ENCODE measurements at regions not wholly inside any gene's neighbourhood (a gene's known extent, or its start where the extent isn't known, plus 50 kb on each side); places are given as distances from the start of the nearest gene placed in this dataset.

DNA sequence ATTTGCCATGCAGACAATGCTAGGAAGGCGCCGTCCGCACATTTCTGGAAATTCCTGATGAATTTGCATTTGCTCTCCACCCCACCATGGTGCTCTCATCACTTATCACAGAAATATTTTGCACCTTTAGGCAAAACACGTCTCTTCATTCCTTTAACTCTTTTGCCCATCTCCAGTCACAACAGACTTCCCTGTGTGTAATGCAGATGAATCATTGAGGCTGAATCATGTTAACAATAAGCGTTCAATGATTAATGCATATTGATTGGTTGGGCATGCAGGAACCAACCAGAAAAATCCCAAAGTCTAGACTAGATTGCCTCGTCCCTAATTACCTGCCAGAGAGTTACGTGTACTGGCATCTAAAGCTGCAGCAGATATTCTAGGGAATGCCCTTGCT is 80.0 kb upstream of the ATXN1 start:
- TF ChIP-seq, protein P1, sequence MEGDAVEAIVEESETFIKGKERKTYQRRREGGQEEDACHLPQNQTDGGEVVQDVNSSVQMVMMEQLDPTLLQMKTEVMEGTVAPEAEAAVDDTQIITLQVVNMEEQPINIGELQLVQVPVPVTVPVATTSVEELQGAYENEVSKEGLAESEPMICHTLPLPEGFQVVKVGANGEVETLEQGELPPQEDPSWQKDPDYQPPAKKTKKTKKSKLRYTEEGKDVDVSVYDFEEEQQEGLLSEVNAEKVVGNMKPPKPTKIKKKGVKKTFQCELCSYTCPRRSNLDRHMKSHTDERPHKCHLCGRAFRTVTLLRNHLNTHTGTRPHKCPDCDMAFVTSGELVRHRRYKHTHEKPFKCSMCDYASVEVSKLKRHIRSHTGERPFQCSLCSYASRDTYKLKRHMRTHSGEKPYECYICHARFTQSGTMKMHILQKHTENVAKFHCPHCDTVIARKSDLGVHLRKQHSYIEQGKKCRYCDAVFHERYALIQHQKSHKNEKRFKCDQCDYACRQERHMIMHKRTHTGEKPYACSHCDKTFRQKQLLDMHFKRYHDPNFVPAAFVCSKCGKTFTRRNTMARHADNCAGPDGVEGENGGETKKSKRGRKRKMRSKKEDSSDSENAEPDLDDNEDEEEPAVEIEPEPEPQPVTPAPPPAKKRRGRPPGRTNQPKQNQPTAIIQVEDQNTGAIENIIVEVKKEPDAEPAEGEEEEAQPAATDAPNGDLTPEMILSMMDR (IDR thresholded peaks at IDR 0.05) = no peak
- no peak overlapping the region for H3K4me3 ChIP-seq
- no peak for DNase-seq (ENCODE audit: low spot score)
- no peak overlapping the region for H3K27ac ChIP-seq

DNA sequence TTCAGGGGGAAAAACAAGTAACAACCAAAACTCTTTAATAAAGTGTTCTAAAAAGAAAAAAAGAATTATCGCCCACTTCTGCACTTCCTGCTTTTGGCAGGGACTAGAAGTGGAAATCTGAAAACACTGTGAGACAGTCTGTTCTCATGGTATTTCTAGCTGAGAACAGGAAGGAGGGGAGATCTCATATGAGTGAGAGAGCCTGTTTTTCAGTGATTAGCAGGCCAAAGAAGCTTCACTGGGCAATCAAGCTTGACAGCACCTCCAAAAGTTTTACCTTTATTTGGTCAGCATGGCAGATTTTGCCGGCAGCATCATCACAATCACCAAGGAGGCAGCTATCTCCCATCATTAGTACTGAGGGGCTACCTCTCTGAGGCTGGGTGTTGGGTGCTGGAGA is 79.5 kb upstream of the ATXN1 start:
- no peak for DNase-seq (ENCODE audit: low spot score)
- TF ChIP-seq, protein P1 (IDR thresholded peaks at IDR 0.05) = no peak
- H3K4me3 ChIP-seq = no peak overlapping the region
- no peak overlapping the region for H3K27ac ChIP-seq

DNA sequence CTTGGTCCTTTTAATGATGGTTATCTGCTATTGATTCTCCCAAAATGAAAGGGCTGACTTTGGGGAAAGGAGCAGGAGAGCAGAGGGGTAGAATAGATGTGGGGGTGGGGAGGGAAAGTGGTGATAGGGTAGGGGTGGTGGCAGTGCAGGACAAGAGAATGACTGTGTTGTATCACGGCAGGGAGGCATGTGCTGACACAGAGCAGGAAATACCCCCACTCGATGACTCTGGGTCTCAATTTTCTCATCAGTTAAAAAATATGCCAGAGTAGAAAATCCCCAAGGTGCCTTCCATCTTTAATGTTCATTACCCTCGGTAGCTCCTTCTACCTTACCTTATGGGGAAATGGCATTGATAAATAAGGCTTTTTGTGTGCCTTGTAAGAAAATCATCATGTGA is 79.0 kb upstream of the ATXN1 start:
- TF ChIP-seq, protein P1 (IDR thresholded peaks at IDR 0.05) = no peak
- Histone ChIP-seq H3K27ac (no peak overlapping the region), H3K4me3 (no peak overlapping the region)
- DNase-seq (ENCODE audit: low spot score) = no peak

DNA sequence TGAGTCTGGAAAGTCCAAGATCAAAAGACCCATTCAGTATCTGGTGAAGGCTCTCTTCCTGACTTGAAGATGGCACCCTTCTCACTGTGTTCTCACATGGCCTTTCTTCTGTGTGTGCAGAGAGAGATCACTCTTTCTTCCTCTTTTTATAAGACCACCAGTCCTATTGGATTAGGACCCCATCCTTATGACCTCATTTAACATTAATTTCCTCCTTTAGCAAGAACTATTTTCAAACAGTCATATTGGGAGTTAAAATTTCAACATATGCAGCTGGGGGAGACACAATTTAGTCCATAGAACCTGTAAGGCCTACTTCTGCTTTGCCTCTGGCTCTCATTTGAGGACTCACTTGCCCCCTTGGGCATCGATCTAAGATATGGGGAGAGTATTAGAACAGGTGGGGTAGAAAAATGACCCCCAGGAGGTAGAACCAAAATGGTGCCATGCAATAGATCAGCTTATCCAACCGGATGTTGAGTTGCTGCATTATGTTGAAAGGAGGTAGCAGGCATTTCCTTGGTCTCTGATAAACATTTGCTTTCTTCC is 78.4 kb upstream of the ATXN1 start:
- DNase-seq (ENCODE audit: low spot score) = no peak
- TF ChIP-seq, protein P1 (IDR thresholded peaks at IDR 0.05) = no peak
- no peak overlapping the region for H3K27ac ChIP-seq
- H3K4me3 ChIP-seq = no peak overlapping the region

DNA sequence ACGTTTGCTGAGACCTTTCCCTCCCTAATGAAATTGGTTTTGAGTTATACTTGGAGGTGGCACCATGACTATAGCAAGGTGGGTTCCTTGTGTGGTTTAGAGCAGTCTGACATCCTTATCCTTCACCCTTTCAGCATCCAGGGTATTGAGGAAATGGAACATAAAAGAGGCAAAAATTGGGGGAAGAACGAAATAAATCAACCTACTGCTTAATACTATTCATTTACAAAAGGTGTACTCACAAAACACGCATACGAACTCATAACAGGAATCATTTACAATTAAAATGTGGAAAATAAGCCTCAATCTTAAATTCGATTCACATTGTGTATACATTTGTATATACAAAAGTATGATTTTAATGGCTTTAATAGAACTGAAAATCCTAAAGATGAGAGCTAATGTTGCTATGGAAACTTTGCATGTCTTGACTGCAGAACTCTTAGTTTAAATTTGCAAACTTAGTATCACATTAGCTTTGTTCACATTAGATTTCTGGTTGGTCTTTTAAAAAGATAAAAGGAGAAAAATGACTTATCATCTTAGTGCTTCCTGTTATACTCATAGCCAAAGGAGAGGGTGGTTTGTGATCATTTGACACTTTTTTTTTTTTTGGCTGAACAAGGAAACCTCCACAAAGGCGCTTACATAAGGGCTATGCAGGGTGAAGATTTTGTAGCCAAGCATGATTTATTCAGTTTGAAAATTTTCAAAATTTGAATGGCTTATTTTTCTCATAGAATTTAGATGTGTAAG is 76.1 kb upstream of the ATXN1 start:
- Histone ChIP-seq H3K4me3 (no peak overlapping the region), H3K27ac (no peak overlapping the region)
- TF ChIP-seq, protein P1 (IDR thresholded peaks at IDR 0.05) = no peak
- no peak for DNase-seq (ENCODE audit: low spot score)

DNA sequence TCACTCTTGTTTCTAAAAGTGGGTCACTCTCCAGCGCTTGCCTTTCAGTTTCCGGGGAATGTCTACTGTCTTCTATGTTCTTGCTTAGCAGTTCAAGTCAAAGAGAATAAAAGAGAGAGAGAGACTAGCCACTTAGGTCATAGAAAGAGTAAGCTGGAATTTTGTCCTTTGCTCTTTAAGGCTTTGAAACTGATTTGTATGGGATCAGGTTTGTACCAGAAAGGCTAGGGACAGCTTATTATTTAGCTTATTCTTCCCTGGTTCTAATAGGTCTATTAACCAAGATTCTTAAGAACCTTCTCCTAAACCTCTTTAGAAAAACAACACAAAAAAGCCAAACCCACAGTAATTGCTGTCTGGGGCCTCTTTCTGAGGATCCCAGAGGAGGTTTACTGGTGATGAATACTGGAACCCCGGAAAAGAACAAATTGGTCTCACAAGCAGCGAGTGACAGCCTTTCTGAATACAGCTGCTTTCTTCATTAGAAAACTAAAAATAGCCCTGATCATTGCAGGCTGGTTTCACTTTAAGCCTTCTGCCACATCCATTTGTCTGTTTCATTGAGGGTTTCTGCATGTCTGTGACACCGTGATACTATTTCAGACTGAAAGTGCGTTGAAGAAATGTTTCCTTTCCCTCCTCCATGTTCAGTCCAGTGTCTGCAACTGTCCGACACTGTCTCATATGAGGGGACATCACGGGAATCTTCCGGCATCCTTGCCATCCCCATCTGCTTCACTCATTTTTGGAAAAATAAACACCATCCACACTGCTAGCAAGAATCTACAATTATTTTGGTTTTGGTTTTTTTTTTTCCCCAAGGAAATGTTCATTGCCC is 75.1 kb upstream of the ATXN1 start:
- no peak overlapping the region for H3K27ac ChIP-seq
- peak overlapping the region; percentile 61 for H3K4me3 ChIP-seq
- TF ChIP-seq, protein P1 (IDR thresholded peaks at IDR 0.05) = no peak
- no peak for DNase-seq (ENCODE audit: low spot score)
